Osteocyte (in vitro differentiated cells): ENCODE measurements at regions not wholly inside any gene's neighbourhood (a gene's known extent, or its start where the extent isn't known, plus 50 kb on each side); places are given as distances from the start of the nearest gene placed in this dataset.

ENCODE experiments used
- DNase-seq: peaks from one replicate; pipeline ENCODE4 v3.0.0; 2021; ENCODE audit warnings: mixed read lengths; ENCODE audit not compliant: unreplicated experiment; ENCODE audit errors: extremely low spot score
- H3K27ac Mint-ChIP-seq: one replicate; pipeline ENCODE4 v1.8.0; 2021; ENCODE audit warnings: mild to moderate bottlenecking, mixed read lengths; ENCODE audit not compliant: unreplicated experiment
- H3K27me3 Mint-ChIP-seq: one replicate; pipeline ENCODE4 v1.8.0; 2021; ENCODE audit warnings: mixed read lengths; ENCODE audit not compliant: unreplicated experiment
- H3K36me3 Mint-ChIP-seq: one replicate; pipeline ENCODE4 v1.8.0; 2021; ENCODE audit warnings: mixed read lengths; ENCODE audit not compliant: unreplicated experiment
- H3K4me1 Mint-ChIP-seq: one replicate; pipeline ENCODE4 v1.8.0; 2021; ENCODE audit warnings: mixed read lengths; ENCODE audit not compliant: unreplicated experiment
- H3K4me3 Mint-ChIP-seq: one replicate; pipeline ENCODE4 v1.8.0; 2021; ENCODE audit warnings: mild to moderate bottlenecking, moderate library complexity, mixed read lengths; ENCODE audit not compliant: unreplicated experiment
- H3K9me3 Mint-ChIP-seq: one replicate; pipeline ENCODE4 v1.8.0; 2021; ENCODE audit warnings: mixed read lengths; ENCODE audit not compliant: unreplicated experiment
- TF ChIP-seq, protein P1 (sequence below): fragments of 200-600 bp; sonication (generic); IDR thresholded peaks from 2 replicates; pipeline ENCODE4 v1.5.0; 2021; ENCODE audit warnings: antibody characterized with exemption, mild to moderate bottlenecking, moderate library complexity

DNA sequence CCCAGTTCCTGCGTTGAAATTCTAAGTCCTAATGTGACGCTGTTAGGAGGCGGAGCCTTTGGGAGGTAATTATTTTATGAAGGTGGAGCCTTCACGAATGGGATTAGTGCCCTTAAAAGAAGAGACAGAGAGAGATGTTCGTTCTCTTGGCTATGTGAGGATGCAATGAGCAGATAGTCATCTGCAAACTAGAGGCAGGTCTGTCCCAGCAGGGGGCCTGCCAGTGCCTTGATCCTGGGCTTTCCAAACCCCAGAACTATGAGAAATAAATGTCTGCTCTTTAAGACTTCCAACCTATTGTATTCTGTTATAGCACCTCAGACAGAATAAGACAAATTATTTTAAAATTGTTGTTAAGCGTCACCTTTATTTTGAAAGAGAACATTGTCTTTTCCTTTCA is 123.1 kb upstream of the KCNJ6 start:
- H3K27me3 Mint-ChIP-seq, result peaks cover 43% of the 10 kb centered on the region
- DNase-seq, result no peak
- H3K4me1 Mint-ChIP-seq, result no peaks in the 10 kb centered on the region
- no peak overlapping the region for H3K4me3 Mint-ChIP-seq
- no peaks in the 10 kb centered on the region for H3K36me3 Mint-ChIP-seq
- TF ChIP-seq, protein P1, sequence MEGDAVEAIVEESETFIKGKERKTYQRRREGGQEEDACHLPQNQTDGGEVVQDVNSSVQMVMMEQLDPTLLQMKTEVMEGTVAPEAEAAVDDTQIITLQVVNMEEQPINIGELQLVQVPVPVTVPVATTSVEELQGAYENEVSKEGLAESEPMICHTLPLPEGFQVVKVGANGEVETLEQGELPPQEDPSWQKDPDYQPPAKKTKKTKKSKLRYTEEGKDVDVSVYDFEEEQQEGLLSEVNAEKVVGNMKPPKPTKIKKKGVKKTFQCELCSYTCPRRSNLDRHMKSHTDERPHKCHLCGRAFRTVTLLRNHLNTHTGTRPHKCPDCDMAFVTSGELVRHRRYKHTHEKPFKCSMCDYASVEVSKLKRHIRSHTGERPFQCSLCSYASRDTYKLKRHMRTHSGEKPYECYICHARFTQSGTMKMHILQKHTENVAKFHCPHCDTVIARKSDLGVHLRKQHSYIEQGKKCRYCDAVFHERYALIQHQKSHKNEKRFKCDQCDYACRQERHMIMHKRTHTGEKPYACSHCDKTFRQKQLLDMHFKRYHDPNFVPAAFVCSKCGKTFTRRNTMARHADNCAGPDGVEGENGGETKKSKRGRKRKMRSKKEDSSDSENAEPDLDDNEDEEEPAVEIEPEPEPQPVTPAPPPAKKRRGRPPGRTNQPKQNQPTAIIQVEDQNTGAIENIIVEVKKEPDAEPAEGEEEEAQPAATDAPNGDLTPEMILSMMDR, result no peak
- H3K9me3 Mint-ChIP-seq, result no peaks in the 10 kb centered on the region
- H3K27ac Mint-ChIP-seq, result no peak overlapping the region

DNA sequence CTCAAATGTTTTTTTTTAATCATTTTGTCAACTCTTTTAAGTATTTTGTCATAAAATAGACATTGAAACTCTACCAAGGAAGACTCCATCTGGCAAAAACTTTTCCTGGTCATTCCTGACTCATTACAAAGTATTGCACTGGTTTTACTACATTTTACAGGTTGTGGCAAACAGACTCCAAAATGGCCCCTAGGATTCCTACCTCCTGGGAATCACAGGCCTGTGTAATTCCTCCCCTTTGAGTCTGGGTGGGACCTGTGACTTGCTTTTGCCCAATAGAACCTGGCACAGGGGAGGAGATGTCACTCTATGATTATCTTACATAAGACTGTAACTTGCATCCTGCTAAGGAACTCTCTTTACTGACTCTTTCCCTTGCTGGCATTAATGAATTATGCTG is 123.6 kb upstream of the KCNJ6 start:
- Mint-ChIP-seq H3K4me1 (no peaks in the 10 kb centered on the region), H3K4me3 (no peak overlapping the region), H3K27ac (no peak overlapping the region), H3K36me3 (no peaks in the 10 kb centered on the region), H3K27me3 (peaks cover 47% of the 10 kb centered on the region), H3K9me3 (no peaks in the 10 kb centered on the region)
- TF ChIP-seq, protein P1, result no peak
- DNase-seq, result no peak

DNA sequence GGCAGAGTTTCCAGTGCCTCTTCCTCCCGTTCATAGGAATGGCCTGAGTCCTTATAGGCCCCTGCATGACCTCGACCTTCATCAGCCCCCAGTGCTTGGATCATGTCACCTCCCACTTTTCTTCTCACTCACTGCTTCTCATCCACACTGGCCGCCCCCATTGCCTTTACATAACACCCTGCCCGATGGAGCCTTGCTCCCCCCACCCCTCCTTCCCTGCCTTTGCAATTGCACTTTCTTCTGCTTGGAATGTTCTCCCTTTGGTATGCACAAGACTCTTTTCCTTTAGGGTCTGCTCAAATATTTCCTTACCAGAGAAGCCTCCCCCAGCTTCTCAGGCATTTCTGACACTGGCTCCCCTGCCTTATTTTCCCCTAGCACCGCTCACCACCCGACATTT is 125.2 kb upstream of the KCNJ6 start:
- H3K4me1 Mint-ChIP-seq, result no peaks in the 10 kb centered on the region
- H3K27me3 Mint-ChIP-seq, result peaks cover 56% of the 10 kb centered on the region
- TF ChIP-seq, protein P1, result no peak
- DNase-seq, result no peak
- H3K27ac Mint-ChIP-seq, result no peak overlapping the region
- H3K36me3 Mint-ChIP-seq, result no peaks in the 10 kb centered on the region
- H3K9me3 Mint-ChIP-seq, result no peaks in the 10 kb centered on the region
- H3K4me3 Mint-ChIP-seq, result no peak overlapping the region

DNA sequence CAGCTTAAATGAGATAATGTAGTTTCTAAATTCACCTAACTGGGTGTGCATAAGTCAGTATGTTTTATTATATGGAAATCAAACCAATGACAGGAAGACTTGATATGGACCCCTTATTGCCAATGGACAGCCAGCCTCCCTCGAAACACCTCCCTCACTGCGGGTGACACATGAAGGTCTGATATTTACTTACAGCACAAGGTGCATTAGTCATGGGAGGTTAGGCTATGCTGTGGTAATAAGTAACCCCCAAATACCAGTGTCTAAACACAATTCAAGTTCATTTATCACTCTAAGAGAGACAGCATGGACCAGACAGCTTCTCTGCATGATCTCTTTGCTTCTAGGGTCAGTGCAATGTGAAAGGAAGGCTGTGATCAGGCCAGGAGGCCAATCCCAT is 126.0 kb upstream of the KCNJ6 start:
- TF ChIP-seq, protein P1, result no peak
- Mint-ChIP-seq H3K9me3 (no peaks in the 10 kb centered on the region), H3K27me3 (peaks cover 49% of the 10 kb centered on the region), H3K36me3 (no peaks in the 10 kb centered on the region), H3K4me1 (no peaks in the 10 kb centered on the region), H3K4me3 (no peak overlapping the region), H3K27ac (no peak overlapping the region)
- no peak for DNase-seq

DNA sequence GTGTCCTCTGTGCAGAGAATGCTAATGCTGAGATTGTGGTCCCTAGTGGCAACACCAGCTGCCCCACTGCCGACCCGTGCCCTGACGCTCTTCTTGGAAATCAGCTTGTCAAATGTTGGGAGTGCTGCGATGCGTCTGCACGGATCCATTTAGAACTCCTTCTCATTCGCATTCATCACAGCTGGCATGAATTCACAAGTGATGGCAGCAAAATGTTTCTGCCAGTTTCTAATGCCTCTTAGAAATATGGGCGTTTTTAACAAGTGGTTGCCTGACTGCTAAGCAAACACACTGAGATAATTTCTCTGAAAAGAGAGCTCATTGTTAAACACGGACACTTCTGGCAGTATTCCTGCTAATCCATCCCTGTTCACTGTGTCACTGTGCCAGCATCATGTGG is 131.9 kb upstream of the KCNJ6 start:
- Mint-ChIP-seq H3K4me1 (no peaks in the 10 kb centered on the region), H3K9me3 (no peaks in the 10 kb centered on the region), H3K36me3 (no peaks in the 10 kb centered on the region), H3K4me3 (no peak overlapping the region), H3K27ac (no peak overlapping the region), H3K27me3 (peaks cover 58% of the 10 kb centered on the region)
- TF ChIP-seq, protein P1, result no peak
- DNase-seq, result no peak
